ENCODE measurements at regions not wholly inside any gene's neighbourhood (a gene's known extent, or its start where the extent isn't known, plus 50 kb on each side); places are given as distances from the start of the nearest gene placed in this dataset.

DNA sequence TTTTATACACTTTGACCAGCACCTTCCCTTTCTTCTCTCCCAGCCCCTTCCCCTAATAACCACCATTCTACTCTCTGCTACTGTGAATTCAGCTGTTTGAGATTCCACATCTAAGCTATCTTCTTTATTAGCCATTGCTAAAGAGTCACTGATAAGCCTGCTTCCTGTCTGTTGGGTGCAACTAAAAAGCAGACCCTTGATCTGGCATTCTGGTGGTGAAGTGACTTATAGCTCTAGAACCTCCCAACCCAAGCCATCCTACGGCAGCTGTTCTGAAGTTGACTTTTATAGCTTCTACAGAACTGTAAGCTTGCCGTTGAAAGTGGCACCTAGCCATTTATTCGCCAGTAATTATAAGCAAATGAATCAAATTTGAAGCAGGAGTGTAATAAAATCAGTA is 105.6 kb downstream of the AHR start:
- Histone ChIP-seq H3K27ac (ENCODE audit: low read depth, low read length) (no peak overlapping the region), H3K9ac (ENCODE audit: low read length) (no peak overlapping the region), H3K36me3 (ENCODE audit: insufficient read depth, low read length) (no peaks in the 10 kb centered on the region), H3K4me3 (ENCODE audit: insufficient read depth, low read depth, low read length) (no peak overlapping the region), H3K9me3 (ENCODE audit: insufficient read depth, low read depth, low read length) (no peaks in the 10 kb centered on the region), H3K4me1 (ENCODE audit: insufficient read depth, low read length) (peaks cover 26% of the 10 kb centered on the region), H3K79me2 (ENCODE audit: insufficient read depth, low read length) (no peaks in the 10 kb centered on the region), H4K20me1 (ENCODE audit: insufficient read depth, low read length) (no peaks in the 10 kb centered on the region), H3K4me2 (ENCODE audit: low read length) (no peak overlapping the region), H2AFZ (ENCODE audit: low read depth, low read length) (no peak overlapping the region), H3K27me3 (ENCODE audit: insufficient read depth, low read length) (no peaks in the 10 kb centered on the region)
- DNase-seq (ENCODE audit: low read depth): no peak
- no peak for FAIRE-seq
- no peaks in the 10 kb centered on the region for H3K27me3 Mint-ChIP-seq (ENCODE audit: low read depth, unreplicated experiment)
- peaks cover 32% of the 10 kb centered on the region for H3K4me1 Mint-ChIP-seq (ENCODE audit: low read depth, unreplicated experiment)
- no peaks in the 10 kb centered on the region for H3K9me3 Mint-ChIP-seq (ENCODE audit: unreplicated experiment)
- no peak overlapping the region for H3K27ac Mint-ChIP-seq (ENCODE audit: unreplicated experiment)
- H3K4me3 Mint-ChIP-seq (ENCODE audit: unreplicated experiment): no peak overlapping the region
- TF ChIP-seq EZH2 (IDR thresholded peaks at IDR 0.05; ENCODE audit: insufficient read depth, low read length): no peak
- TF ChIP-seq, protein P1, sequence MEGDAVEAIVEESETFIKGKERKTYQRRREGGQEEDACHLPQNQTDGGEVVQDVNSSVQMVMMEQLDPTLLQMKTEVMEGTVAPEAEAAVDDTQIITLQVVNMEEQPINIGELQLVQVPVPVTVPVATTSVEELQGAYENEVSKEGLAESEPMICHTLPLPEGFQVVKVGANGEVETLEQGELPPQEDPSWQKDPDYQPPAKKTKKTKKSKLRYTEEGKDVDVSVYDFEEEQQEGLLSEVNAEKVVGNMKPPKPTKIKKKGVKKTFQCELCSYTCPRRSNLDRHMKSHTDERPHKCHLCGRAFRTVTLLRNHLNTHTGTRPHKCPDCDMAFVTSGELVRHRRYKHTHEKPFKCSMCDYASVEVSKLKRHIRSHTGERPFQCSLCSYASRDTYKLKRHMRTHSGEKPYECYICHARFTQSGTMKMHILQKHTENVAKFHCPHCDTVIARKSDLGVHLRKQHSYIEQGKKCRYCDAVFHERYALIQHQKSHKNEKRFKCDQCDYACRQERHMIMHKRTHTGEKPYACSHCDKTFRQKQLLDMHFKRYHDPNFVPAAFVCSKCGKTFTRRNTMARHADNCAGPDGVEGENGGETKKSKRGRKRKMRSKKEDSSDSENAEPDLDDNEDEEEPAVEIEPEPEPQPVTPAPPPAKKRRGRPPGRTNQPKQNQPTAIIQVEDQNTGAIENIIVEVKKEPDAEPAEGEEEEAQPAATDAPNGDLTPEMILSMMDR (IDR thresholded peaks at IDR 0.05; ENCODE audit: insufficient read depth, low read depth, low read length): no peak
- no peaks in the 10 kb centered on the region for H3K36me3 Mint-ChIP-seq (ENCODE audit: low read depth, unreplicated experiment)

DNA sequence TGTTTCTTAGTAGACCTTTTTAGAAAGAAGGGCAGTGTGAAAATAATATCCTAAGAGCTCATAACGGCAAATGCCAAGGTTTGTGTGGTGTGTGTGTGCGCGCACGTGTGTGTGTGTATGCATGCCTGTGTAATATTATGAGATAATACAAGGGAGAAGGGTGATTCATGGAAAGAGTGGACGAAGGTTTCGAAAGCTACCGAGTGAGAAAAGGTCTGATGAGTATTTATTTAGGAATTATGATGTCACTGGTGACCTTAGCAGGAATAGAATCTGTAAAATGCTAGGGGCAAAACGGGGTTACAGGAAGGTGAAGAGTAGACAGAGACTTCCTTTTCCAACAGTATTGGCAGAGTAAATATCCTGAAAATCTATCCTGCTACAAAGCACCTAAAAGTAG is 107.3 kb downstream of the AHR start:
- no peak for FAIRE-seq
- H3K4me1 Mint-ChIP-seq (ENCODE audit: low read depth, unreplicated experiment): peaks cover 33% of the 10 kb centered on the region
- H3K4me3 Mint-ChIP-seq (ENCODE audit: unreplicated experiment): no peak overlapping the region

DNA sequence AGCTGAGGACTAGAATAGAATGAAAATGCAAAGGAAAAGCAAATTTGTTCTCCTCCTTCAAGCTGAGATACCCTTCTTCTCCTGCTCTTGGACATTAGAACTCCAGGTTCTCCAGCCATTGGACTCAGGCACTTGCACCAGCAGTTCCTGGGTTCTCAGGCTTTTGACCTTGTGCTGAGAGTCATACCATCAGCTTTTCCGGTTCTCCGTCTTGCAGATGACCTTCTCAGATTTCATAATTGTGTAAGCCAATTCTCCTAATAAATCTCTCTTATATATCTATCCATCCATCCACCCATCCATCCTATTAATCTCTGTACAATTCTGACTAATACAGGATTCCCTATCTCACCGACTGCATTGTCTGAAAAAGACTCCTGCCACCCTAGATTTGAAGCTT is 108.3 kb downstream of the AHR start:
- Histone ChIP-seq H3K79me2 (ENCODE audit: insufficient read depth, low read length) (no peaks in the 10 kb centered on the region), H3K36me3 (ENCODE audit: insufficient read depth, low read length) (no peaks in the 10 kb centered on the region), H3K27me3 (ENCODE audit: insufficient read depth, low read length) (no peaks in the 10 kb centered on the region), H3K27ac (ENCODE audit: low read depth, low read length) (peak overlapping the region; percentile 72), H4K20me1 (ENCODE audit: insufficient read depth, low read length) (no peaks in the 10 kb centered on the region), H2AFZ (ENCODE audit: low read depth, low read length) (no peak overlapping the region), H3K4me3 (ENCODE audit: insufficient read depth, low read depth, low read length) (no peak overlapping the region), H3K4me2 (ENCODE audit: low read length) (peak overlapping the region; percentile 47), H3K4me1 (ENCODE audit: insufficient read depth, low read length) (peaks cover 29% of the 10 kb centered on the region), H3K9ac (ENCODE audit: low read length) (peak overlapping the region; percentile 5), H3K9me3 (ENCODE audit: insufficient read depth, low read depth, low read length) (no peaks in the 10 kb centered on the region)
- no peaks in the 10 kb centered on the region for H3K27me3 Mint-ChIP-seq (ENCODE audit: low read depth, unreplicated experiment)
- FAIRE-seq (no peak), DNase-seq (ENCODE audit: low read depth) (peak; percentile 36)
- H3K4me1 Mint-ChIP-seq (ENCODE audit: low read depth, unreplicated experiment): peaks cover 33% of the 10 kb centered on the region
- no peaks in the 10 kb centered on the region for H3K36me3 Mint-ChIP-seq (ENCODE audit: low read depth, unreplicated experiment)
- no peak overlapping the region for H3K4me3 Mint-ChIP-seq (ENCODE audit: unreplicated experiment)
- H3K27ac Mint-ChIP-seq (ENCODE audit: unreplicated experiment): peak overlapping the region; percentile 71
- TF ChIP-seq EZH2 (IDR thresholded peaks at IDR 0.05; ENCODE audit: insufficient read depth, low read length): no peak
- TF ChIP-seq, protein P1 (IDR thresholded peaks at IDR 0.05; ENCODE audit: insufficient read depth, low read depth, low read length): no peak
- H3K9me3 Mint-ChIP-seq (ENCODE audit: unreplicated experiment): no peaks in the 10 kb centered on the region

More for the DNA sequence above, 107.3 kb downstream of the AHR start:
- DNase-seq (ENCODE audit: low read depth): peak; percentile 97
- Histone ChIP-seq H3K4me3 (ENCODE audit: insufficient read depth, low read depth, low read length) (no peak overlapping the region), H3K27me3 (ENCODE audit: insufficient read depth, low read length) (no peaks in the 10 kb centered on the region), H3K27ac (ENCODE audit: low read depth, low read length) (peak overlapping the region; percentile 72), H4K20me1 (ENCODE audit: insufficient read depth, low read length) (no peaks in the 10 kb centered on the region), H3K79me2 (ENCODE audit: insufficient read depth, low read length) (no peaks in the 10 kb centered on the region), H3K9me3 (ENCODE audit: insufficient read depth, low read depth, low read length) (no peaks in the 10 kb centered on the region), H3K4me2 (ENCODE audit: low read length) (peak overlapping the region; percentile 47), H3K9ac (ENCODE audit: low read length) (peak overlapping the region; percentile 5), H3K4me1 (ENCODE audit: insufficient read depth, low read length) (peaks cover 29% of the 10 kb centered on the region), H2AFZ (ENCODE audit: low read depth, low read length) (no peak overlapping the region), H3K36me3 (ENCODE audit: insufficient read depth, low read length) (no peaks in the 10 kb centered on the region)
- peak overlapping the region; percentile 71 for H3K27ac Mint-ChIP-seq (ENCODE audit: unreplicated experiment)
- H3K27me3 Mint-ChIP-seq (ENCODE audit: low read depth, unreplicated experiment): no peaks in the 10 kb centered on the region
- TF ChIP-seq, protein P1 (IDR thresholded peaks at IDR 0.05; ENCODE audit: insufficient read depth, low read depth, low read length): no peak
- TF ChIP-seq EZH2 (IDR thresholded peaks at IDR 0.05; ENCODE audit: insufficient read depth, low read length): no peak
- H3K36me3 Mint-ChIP-seq (ENCODE audit: low read depth, unreplicated experiment): no peaks in the 10 kb centered on the region
- no peaks in the 10 kb centered on the region for H3K9me3 Mint-ChIP-seq (ENCODE audit: unreplicated experiment)

Measured in astrocyte (in vitro differentiated cells and primary cell).